ENCODE measurements at regions not wholly inside any gene's neighbourhood (a gene's known extent, or its start where the extent isn't known, plus 50 kb on each side); places are given as distances from the start of the nearest gene placed in this dataset.
"Not testable (repeated sequence)": the region's sequence is repeated elsewhere in the genome, so short reads cannot be mapped to it uniquely, and the experiment has no call there.

- in situ Hi-C loops (cut with HindIII; ENCODE audit: low pct_unique_long_range_greater_than_20kb, low sequenced_read_pairs) = no loop called here
- DNase-seq (ENCODE audit: low read depth, low spot score) = no peak
Observed at GRCh38 chr4:14403132-14403531, 599.1 kb upstream of the CPEB2 start.

- in situ Hi-C loops (cut with HindIII; ENCODE audit: low pct_unique_long_range_greater_than_20kb, low sequenced_read_pairs) = no loop called here
- DNase-seq (ENCODE audit: low read depth, low spot score) = no peak
Observed at GRCh38 chr4:14404730-14405129, 597.6 kb upstream of the CPEB2 start.

- in situ Hi-C loops (cut with HindIII; ENCODE audit: low pct_unique_long_range_greater_than_20kb, low sequenced_read_pairs) = no loop called here
- no peak for DNase-seq (ENCODE audit: low read depth, low spot score)
Observed at GRCh38 chr4:14410516-14410915, 591.8 kb upstream of the CPEB2 start.

- peak; percentile 27 for DNase-seq (ENCODE audit: low read depth, low spot score)
- in situ Hi-C loops (cut with HindIII; ENCODE audit: low pct_unique_long_range_greater_than_20kb, low sequenced_read_pairs) = no loop called here
Observed at GRCh38 chr4:14415146-14415545, 587.1 kb upstream of the CPEB2 start.

- in situ Hi-C loops (cut with HindIII; ENCODE audit: low pct_unique_long_range_greater_than_20kb, low sequenced_read_pairs) = no loop called here
- DNase-seq (ENCODE audit: low read depth, low spot score) = no peak
Observed at GRCh38 chr4:14419516-14419915, 582.8 kb upstream of the CPEB2 start.

- in situ Hi-C loops (cut with HindIII; ENCODE audit: low pct_unique_long_range_greater_than_20kb, low sequenced_read_pairs); DNase-seq (ENCODE audit: low read depth, low spot score): not testable (repeated sequence)
Observed at GRCh38 chr4:14426297-14426696, 576.0 kb upstream of the CPEB2 start.

- no peak for DNase-seq (ENCODE audit: low read depth, low spot score)
- in situ Hi-C loops (cut with HindIII; ENCODE audit: low pct_unique_long_range_greater_than_20kb, low sequenced_read_pairs) = no loop called here
Observed at GRCh38 chr4:14428125-14428524, 574.2 kb upstream of the CPEB2 start.

GRCh38 chr4:14431155-14432134, 570.8 kb upstream of the CPEB2 start:
- in situ Hi-C loops (cut with HindIII; ENCODE audit: low pct_unique_long_range_greater_than_20kb, low sequenced_read_pairs) = no loop called here
- no peak for DNase-seq (ENCODE audit: low read depth, low spot score)

- in situ Hi-C loops (cut with HindIII; ENCODE audit: low pct_unique_long_range_greater_than_20kb, low sequenced_read_pairs) = no loop called here
- DNase-seq (ENCODE audit: low read depth, low spot score) = no peak
Observed at GRCh38 chr4:14434483-14434882, 567.8 kb upstream of the CPEB2 start.

- in situ Hi-C loops (cut with HindIII; ENCODE audit: low pct_unique_long_range_greater_than_20kb, low sequenced_read_pairs) = no loop called here
- DNase-seq (ENCODE audit: low read depth, low spot score) = no peak
Observed at GRCh38 chr4:14434916-14435315, 567.4 kb upstream of the CPEB2 start.

- in situ Hi-C loops (cut with HindIII; ENCODE audit: low pct_unique_long_range_greater_than_20kb, low sequenced_read_pairs) = no loop called here
- DNase-seq (ENCODE audit: low read depth, low spot score) = no peak
Observed at GRCh38 chr4:14441561-14441960, 560.7 kb upstream of the CPEB2 start.

- in situ Hi-C loops (cut with HindIII; ENCODE audit: low pct_unique_long_range_greater_than_20kb, low sequenced_read_pairs) = no loop called here
- DNase-seq (ENCODE audit: low read depth, low spot score) = no peak
Observed at GRCh38 chr4:14445882-14446281, 556.4 kb upstream of the CPEB2 start.

GRCh38 chr4:14446311-14446710, 556.0 kb upstream of the CPEB2 start:
- in situ Hi-C loops (cut with HindIII; ENCODE audit: low pct_unique_long_range_greater_than_20kb, low sequenced_read_pairs) = no loop called here
- peak; percentile 79 for DNase-seq (ENCODE audit: low read depth, low spot score)

GRCh38 chr4:14446904-14447303, 555.4 kb upstream of the CPEB2 start:
- in situ Hi-C loops (cut with HindIII; ENCODE audit: low pct_unique_long_range_greater_than_20kb, low sequenced_read_pairs) = no loop called here
- no peak for DNase-seq (ENCODE audit: low read depth, low spot score)

GRCh38 chr4:14449308-14449707, 553.0 kb upstream of the CPEB2 start:
- DNase-seq (ENCODE audit: low read depth, low spot score) = no peak
- in situ Hi-C loops (cut with HindIII; ENCODE audit: low pct_unique_long_range_greater_than_20kb, low sequenced_read_pairs) = no loop called here

- in situ Hi-C loops (cut with HindIII; ENCODE audit: low pct_unique_long_range_greater_than_20kb, low sequenced_read_pairs) = no loop called here
- no peak for DNase-seq (ENCODE audit: low read depth, low spot score)
Observed at GRCh38 chr4:14452001-14452400, 550.3 kb upstream of the CPEB2 start.

- DNase-seq (ENCODE audit: low read depth, low spot score) = no peak
- in situ Hi-C loops (cut with HindIII; ENCODE audit: low pct_unique_long_range_greater_than_20kb, low sequenced_read_pairs) = no loop called here
Observed at GRCh38 chr4:14452764-14453163, 549.5 kb upstream of the CPEB2 start.

GRCh38 chr4:14458463-14458862, 543.8 kb upstream of the CPEB2 start:
- in situ Hi-C loops (cut with HindIII; ENCODE audit: low pct_unique_long_range_greater_than_20kb, low sequenced_read_pairs) = no loop called here

GRCh38 chr4:14465057-14465456, 537.2 kb upstream of the CPEB2 start:
- in situ Hi-C loops (cut with HindIII; ENCODE audit: low pct_unique_long_range_greater_than_20kb, low sequenced_read_pairs) = no loop called here
- DNase-seq (ENCODE audit: low read depth, low spot score) = no peak

More at GRCh38 chr4:14458463-14458862, 543.8 kb upstream of the CPEB2 start:
- no peak for DNase-seq (ENCODE audit: low read depth, low spot score)
